ENCODE measurements at regions not wholly inside any gene's neighbourhood (a gene's known extent, or its start where the extent isn't known, plus 50 kb on each side); places are given as distances from the start of the nearest gene placed in this dataset.
A peak's percentile ranks its signal among the peaks of the same experiment; 100 is the strongest.

GRCh38 chr5:23332650-23333251, 174.7 kb upstream of the PRDM9 start:
- CTCF ChIA-PET: no interaction called here
- no TSS peak for BruUV-seq (replicated peaks)
- Histone ChIP-seq H3K36me3 (ENCODE audit: control insufficient read depth, insufficient read depth, low read length) (no peaks in the 10 kb centered on the region), H3K27me3 (ENCODE audit: control insufficient read depth, insufficient read depth, low read length) (no peaks in the 10 kb centered on the region), H3K9me3 (ENCODE audit: control insufficient read depth, insufficient read depth, low read depth, low read length) (peaks cover 4% of the 10 kb centered on the region; the same call in 1 of the 2 replicates), H3K4me3 (ENCODE audit: low read depth in 2 of 2, low read length in 2 of 2) (no peak overlapping the region), H3K4me1 (ENCODE audit: control insufficient read depth, insufficient read depth, low read length) (no peaks in the 10 kb centered on the region), H3K27ac (ENCODE audit: low read length) (no peak overlapping the region)
- POLR2A ChIA-PET: no interaction called here
- in situ Hi-C loops (cut with HindIII; ENCODE audit: low pct_unique_long_range_greater_than_20kb, low sequenced_read_pairs): no loop called here
- no peak for ATAC-seq
- intact Hi-C loops (cut with micrococcal nuclease; ENCODE audit: unreplicated experiment): no loop called here
- TF ChIP-seq REST (IDR thresholded peaks at IDR 0.05; ENCODE audit: insufficient read depth in 1 of 2, low read depth in 2 of 2, low read length in 1 of 2): no peak
- TF ChIP-seq, protein P1, sequence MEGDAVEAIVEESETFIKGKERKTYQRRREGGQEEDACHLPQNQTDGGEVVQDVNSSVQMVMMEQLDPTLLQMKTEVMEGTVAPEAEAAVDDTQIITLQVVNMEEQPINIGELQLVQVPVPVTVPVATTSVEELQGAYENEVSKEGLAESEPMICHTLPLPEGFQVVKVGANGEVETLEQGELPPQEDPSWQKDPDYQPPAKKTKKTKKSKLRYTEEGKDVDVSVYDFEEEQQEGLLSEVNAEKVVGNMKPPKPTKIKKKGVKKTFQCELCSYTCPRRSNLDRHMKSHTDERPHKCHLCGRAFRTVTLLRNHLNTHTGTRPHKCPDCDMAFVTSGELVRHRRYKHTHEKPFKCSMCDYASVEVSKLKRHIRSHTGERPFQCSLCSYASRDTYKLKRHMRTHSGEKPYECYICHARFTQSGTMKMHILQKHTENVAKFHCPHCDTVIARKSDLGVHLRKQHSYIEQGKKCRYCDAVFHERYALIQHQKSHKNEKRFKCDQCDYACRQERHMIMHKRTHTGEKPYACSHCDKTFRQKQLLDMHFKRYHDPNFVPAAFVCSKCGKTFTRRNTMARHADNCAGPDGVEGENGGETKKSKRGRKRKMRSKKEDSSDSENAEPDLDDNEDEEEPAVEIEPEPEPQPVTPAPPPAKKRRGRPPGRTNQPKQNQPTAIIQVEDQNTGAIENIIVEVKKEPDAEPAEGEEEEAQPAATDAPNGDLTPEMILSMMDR (IDR thresholded peaks at IDR 0.05): peak; percentile 29; the same call in 1 of the 2 replicates
- no peak for TF ChIP-seq SIN3A (IDR thresholded peaks at IDR 0.05; ENCODE audit: borderline replicate concordance, insufficient read depth, low read depth, low read length)
- no peak for TF ChIP-seq TCF7L2 (IDR thresholded peaks at IDR 0.05; ENCODE audit: low read depth, low read length)
- TF ChIP-seq POLR2AphosphoS5 (IDR thresholded peaks at IDR 0.05; ENCODE audit: low read depth, low read length): no peak
- no peak for DNase-seq (ENCODE audit: low read depth, low spot score)

DNA sequence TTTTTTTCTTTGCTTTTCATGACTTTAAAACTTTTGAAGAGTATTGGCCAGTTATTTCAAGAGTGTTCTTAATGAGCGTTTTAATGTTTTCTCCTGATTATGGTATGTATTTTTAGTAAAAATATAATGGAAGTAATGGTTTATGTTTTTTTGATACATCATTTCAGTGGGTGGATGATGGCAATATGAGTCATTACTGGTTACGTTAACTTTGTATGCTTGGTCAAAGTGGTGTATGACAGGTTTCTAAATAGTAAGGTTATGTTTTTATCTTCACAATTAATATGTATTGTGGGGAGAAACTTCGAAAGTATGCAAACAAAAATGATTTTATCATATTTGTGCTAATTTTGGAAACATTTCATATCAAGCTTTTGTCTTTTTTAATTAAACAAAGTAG, 176.7 kb upstream of the PRDM9 start:
- no peak for DNase-seq (ENCODE audit: low read depth, low spot score)
- Histone ChIP-seq H3K36me3 (ENCODE audit: control insufficient read depth, insufficient read depth, low read length) (no peaks in the 10 kb centered on the region), H3K27me3 (ENCODE audit: control insufficient read depth, insufficient read depth, low read length) (no peaks in the 10 kb centered on the region), H3K4me3 (ENCODE audit: low read depth in 2 of 2, low read length in 2 of 2) (no peak overlapping the region), H3K4me1 (ENCODE audit: control insufficient read depth, insufficient read depth, low read length) (no peaks in the 10 kb centered on the region), H3K27ac (ENCODE audit: low read length) (no peak overlapping the region), H3K9me3 (ENCODE audit: control insufficient read depth, insufficient read depth, low read depth, low read length) (peaks cover 4% of the 10 kb centered on the region; the same call in 1 of the 2 replicates)
- TF ChIP-seq TCF7L2 (IDR thresholded peaks at IDR 0.05; ENCODE audit: low read depth, low read length) (no peak), REST (IDR thresholded peaks at IDR 0.05; ENCODE audit: insufficient read depth in 1 of 2, low read depth in 2 of 2, low read length in 1 of 2) (no peak), SIN3A (IDR thresholded peaks at IDR 0.05; ENCODE audit: borderline replicate concordance, insufficient read depth, low read depth, low read length) (no peak), POLR2AphosphoS5 (IDR thresholded peaks at IDR 0.05; ENCODE audit: low read depth, low read length) (no peak)
- TF ChIP-seq, protein P1 (IDR thresholded peaks at IDR 0.05): no peak
- POLR2A ChIA-PET: no interaction called here
- in situ Hi-C loops (cut with HindIII; ENCODE audit: low pct_unique_long_range_greater_than_20kb, low sequenced_read_pairs): no loop called here
- no peak for ATAC-seq
- intact Hi-C loops (cut with micrococcal nuclease; ENCODE audit: unreplicated experiment): no loop called here
- no TSS peak for BruUV-seq (replicated peaks)
- CTCF ChIA-PET: no interaction called here
